Liver (tissue), 8 donors: ENCODE measurements at regions not wholly inside any gene's neighbourhood (a gene's known extent, or its start where the extent isn't known, plus 50 kb on each side); places are given as distances from the start of the nearest gene placed in this dataset.

ENCODE experiments used
- DNase-seq: peaks from one replicate; pipeline ENCODE4 v3.0.0-alpha.2; 2017; ENCODE audit warnings: low spot score
- H3K27ac ChIP-seq, 2 donors: one replicate each; pipeline ENCODE4 v1.7.0; 2013; ENCODE audit warnings: inconsistent platforms in 2 of 2, low read length in 2 of 2, control low read depth in 1 of 2, low read depth in 1 of 2, mild to moderate bottlenecking in 1 of 2
- H3K27me3 ChIP-seq, 4 donors: one replicate each; pipeline versions ENCODE4 v1.6.1 to v1.7.0; 2013; ENCODE audit warnings: low read length in 3 of 4, inconsistent platforms in 1 of 4, mild to moderate bottlenecking in 1 of 4, moderate library complexity in 1 of 4; ENCODE audit not compliant: control insufficient read depth in 4 of 4, insufficient read depth in 4 of 4
- H3K36me3 ChIP-seq, 4 donors: one replicate each; pipeline versions ENCODE4 v1.6.1 to v1.7.0; 2013; ENCODE audit warnings: low read length in 3 of 4, mild to moderate bottlenecking in 3 of 4, low read depth in 1 of 4, moderate library complexity in 1 of 4; ENCODE audit not compliant: control insufficient read depth in 4 of 4, insufficient read depth in 3 of 4
- H3K4me1 ChIP-seq, 4 donors: one replicate each; pipeline versions ENCODE4 v1.6.1 to v1.7.0; 2013; ENCODE audit warnings: low read length in 3 of 4, mild to moderate bottlenecking in 3 of 4, moderate library complexity in 1 of 4; ENCODE audit not compliant: control insufficient read depth in 4 of 4, insufficient read depth in 4 of 4
- H3K4me3 ChIP-seq, 3 donors: one replicate each; pipeline versions ENCODE4 v1.6.1 to v1.7.0; 2013; ENCODE audit warnings: low read length in 3 of 3, control low read depth in 1 of 3, low read depth in 1 of 3, mild to moderate bottlenecking in 1 of 3
- H3K9ac ChIP-seq, 2 donors: one replicate each; pipeline ENCODE4 v1.7.0; 2013; ENCODE audit warnings: low read length in 2 of 2, mild to moderate bottlenecking in 2 of 2, moderate library complexity in 2 of 2, control low read depth in 1 of 2, low read depth in 1 of 2
- H3K9me3 ChIP-seq, 4 donors: one replicate each; pipeline versions ENCODE4 v1.6.1 to v1.7.0; 2013; ENCODE audit warnings: low read length in 3 of 4; ENCODE audit not compliant: control insufficient read depth in 4 of 4
- CTCF ChIP-seq: fragments of 150-350 bp; IDR thresholded peaks from 2 replicates; pipeline ENCODE4 v1.5.1; 2017; ENCODE audit warnings: improper control_type of control experiment, low read depth, low read length; ENCODE audit not compliant: missing input control
- EGR1 ChIP-seq, 2 donors: IDR thresholded peaks; 2 replicates each; pipeline ENCODE4 v1.6.1; 2016 to 2018; ENCODE audit warnings: antibody characterized with exemption in 2 of 2, low read depth in 2 of 2
- FOXA2 ChIP-seq: IDR thresholded peaks from 2 replicates; pipeline ENCODE4 v1.6.1; 2016; ENCODE audit warnings: antibody characterized with exemption
- GABPA ChIP-seq, 2 donors: IDR thresholded peaks in 1 of 2; conservative IDR thresholded peaks in 1 of 2; 2 replicates each; pipeline ENCODE4 v1.6.1; 2016; ENCODE audit warnings: antibody characterized with exemption in 2 of 2, mild to moderate bottlenecking in 1 of 2, moderate library complexity in 1 of 2
- HNF4G ChIP-seq: IDR thresholded peaks from 2 replicates; pipeline ENCODE4 v1.6.1; 2016; ENCODE audit warnings: antibody characterized with exemption
- JUND ChIP-seq, 2 donors: IDR thresholded peaks; 2 replicates each; pipeline ENCODE4 v1.6.1; 2016; ENCODE audit warnings: antibody characterized with exemption in 2 of 2
- NR2F2 ChIP-seq: IDR thresholded peaks from 2 replicates; pipeline ENCODE4 v1.6.1; 2016; ENCODE audit warnings: antibody characterized with exemption
- RAD21 ChIP-seq, 2 donors: IDR thresholded peaks; 2 replicates each; pipeline ENCODE4 v1.6.1; 2016; ENCODE audit warnings: antibody characterized with exemption in 2 of 2, mild to moderate bottlenecking in 2 of 2
- REST ChIP-seq: IDR thresholded peaks from 2 replicates; pipeline ENCODE4 v1.6.1; 2016; ENCODE audit warnings: antibody characterized with exemption, mild to moderate bottlenecking
- RXRA ChIP-seq, 2 donors: IDR thresholded peaks; 2 replicates each; pipeline ENCODE4 v1.6.1; 2017 to 2018; ENCODE audit warnings: antibody characterized with exemption in 2 of 2, mild to moderate bottlenecking in 1 of 2
- SP1 ChIP-seq: IDR thresholded peaks from 2 replicates; pipeline ENCODE4 v1.6.1; 2018; ENCODE audit warnings: antibody characterized with exemption, mild to moderate bottlenecking
- TAF1 ChIP-seq: conservative IDR thresholded peaks from 2 replicates; pipeline ENCODE4 v1.6.1; 2016; ENCODE audit warnings: antibody characterized with exemption, mild to moderate bottlenecking
- YY1 ChIP-seq: IDR thresholded peaks from 2 replicates; pipeline ENCODE4 v1.6.1; 2016; ENCODE audit warnings: antibody characterized with exemption, mild to moderate bottlenecking
- ZBTB33 ChIP-seq: IDR thresholded peaks from 2 replicates; pipeline ENCODE4 v1.6.1; 2016; ENCODE audit warnings: antibody characterized with exemption
- WGBS: extraction: QIAGEN DNeasy Blood & Tissue Kit; methylation state at CpG from one replicate; pipeline ENCODE4 v1.1.7; 2013; 5-methylcytosine and 5-hydroxymethylcytosine counted together
- TF ChIP-seq, protein P1 (sequence below): IDR thresholded peaks from 2 replicates; pipeline ENCODE4 v1.6.1; 2016; ENCODE audit warnings: antibody characterized with exemption
- TF ChIP-seq, protein P2 (sequence below): IDR thresholded peaks from 2 replicates; pipeline ENCODE4 v1.6.1; 2016; ENCODE audit warnings: antibody characterized with exemption
- donor health status: healthy.
- donor health status: healthy.
- donor health status: healthy.
- donor health status: healthy.
- donor health status: healthy.

DNA sequence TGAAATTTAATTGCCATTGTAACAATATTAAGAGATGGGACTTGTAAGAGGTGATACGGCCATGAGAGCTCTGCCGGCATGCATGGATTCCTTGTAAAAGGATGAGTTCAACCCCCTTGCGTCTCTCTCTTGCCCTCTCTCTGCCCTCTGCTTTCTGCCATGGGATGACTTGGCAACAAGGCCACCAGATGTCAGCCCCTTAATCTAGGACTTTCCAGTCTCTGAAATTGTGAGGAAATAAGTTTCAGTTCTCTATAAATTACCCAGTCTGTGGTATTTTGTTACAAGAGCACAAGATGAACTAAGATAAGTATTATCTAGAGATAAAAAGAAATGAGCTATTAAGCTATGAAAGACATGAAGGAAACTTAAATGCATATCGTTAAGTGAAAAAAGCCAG lies 145.7 kb upstream of the AHR start:
- TF ChIP-seq RXRA (IDR thresholded peaks at IDR 0.05) (no peak), FOXA2 (no peak), RAD21 (IDR thresholded peaks at IDR 0.05) (no peak), REST (no peak), NR2F2 (no peak), SP1 (no peak), CTCF (no peak), TAF1 (no peak), ZBTB33 (no peak), HNF4G (no peak), EGR1 (IDR thresholded peaks at IDR 0.05; ENCODE audit: low read depth in 2 of 2) (no peak), JUND (IDR thresholded peaks at IDR 0.05) (no peak)
- TF ChIP-seq, protein P1, sequence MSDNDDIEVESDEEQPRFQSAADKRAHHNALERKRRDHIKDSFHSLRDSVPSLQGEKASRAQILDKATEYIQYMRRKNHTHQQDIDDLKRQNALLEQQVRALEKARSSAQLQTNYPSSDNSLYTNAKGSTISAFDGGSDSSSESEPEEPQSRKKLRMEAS: no peak
- TF ChIP-seq, protein P2, sequence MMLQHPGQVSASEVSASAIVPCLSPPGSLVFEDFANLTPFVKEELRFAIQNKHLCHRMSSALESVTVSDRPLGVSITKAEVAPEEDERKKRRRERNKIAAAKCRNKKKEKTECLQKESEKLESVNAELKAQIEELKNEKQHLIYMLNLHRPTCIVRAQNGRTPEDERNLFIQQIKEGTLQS: no peak
- H3K9me3 ChIP-seq: no peaks in the 10 kb centered on the region
- WGBS: 91% methylated on average over 4 of the region's 4 CpGs

DNA sequence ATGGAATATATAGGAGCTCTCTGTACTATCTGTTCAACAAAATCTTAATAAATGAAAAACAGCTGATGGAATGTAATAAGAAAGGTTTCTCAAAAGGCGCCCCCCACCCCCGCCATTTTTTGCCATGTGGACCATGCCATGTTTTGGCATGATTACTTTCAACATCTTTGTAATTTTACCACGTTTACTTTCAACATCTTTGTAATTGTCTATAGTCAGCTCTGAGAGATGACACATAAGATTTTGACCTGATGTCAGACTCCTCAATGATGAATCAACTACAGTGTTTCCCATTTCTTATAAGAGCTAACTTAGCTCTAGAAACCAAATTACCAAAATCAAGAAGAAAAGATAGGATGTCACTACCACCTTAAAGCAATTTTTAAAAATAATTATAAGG lies 144.9 kb upstream of the AHR start:
- H3K9me3 ChIP-seq: no peaks in the 10 kb centered on the region
- TF ChIP-seq TAF1 (no peak), RAD21 (IDR thresholded peaks at IDR 0.05) (no peak), HNF4G (no peak), JUND (IDR thresholded peaks at IDR 0.05) (no peak), FOXA2 (no peak), YY1 (no peak), NR2F2 (no peak), SP1 (no peak), ZBTB33 (no peak), EGR1 (IDR thresholded peaks at IDR 0.05; ENCODE audit: low read depth in 2 of 2) (no peak), CTCF (no peak), GABPA (IDR thresholded peaks at IDR 0.05 in 1 of 2, conservative IDR thresholded peaks at IDR 0.05 in 1 of 2) (no peak)
- TF ChIP-seq, protein P2: no peak
- no peak overlapping the region for H3K9ac ChIP-seq
- H3K27ac ChIP-seq: no peak overlapping the region
- DNase-seq: no peak
- 93% methylated on average over 3 of the region's 3 CpGs for WGBS
- no peak overlapping the region for H3K4me3 ChIP-seq
- no peaks in the 10 kb centered on the region for H3K36me3 ChIP-seq
- H3K4me1 ChIP-seq: peaks cover 0 to 4% (median 0%) of the 10 kb centered on the region in 4 donors
- no peaks in the 10 kb centered on the region for H3K27me3 ChIP-seq

More for the DNA sequence above, 145.7 kb upstream of the AHR start:
- H3K4me3 ChIP-seq: no peak overlapping the region
- peaks cover 0 to 4% (median 0%) of the 10 kb centered on the region in 4 donors for H3K4me1 ChIP-seq
- H3K9ac ChIP-seq: no peak overlapping the region
- no peak for DNase-seq
- H3K27ac ChIP-seq: no peak overlapping the region
- no peaks in the 10 kb centered on the region for H3K36me3 ChIP-seq
- H3K27me3 ChIP-seq: no peaks in the 10 kb centered on the region
